ENCODE measurements at regions not wholly inside any gene's neighbourhood (a gene's known extent, or its start where the extent isn't known, plus 50 kb on each side); places are given as distances from the start of the nearest gene placed in this dataset.
"Not testable (repeated sequence)": the region's sequence is repeated elsewhere in the genome, so short reads cannot be mapped to it uniquely, and the experiment has no call there.

- DNase-seq, result no peak
These were observed 503.0 kb downstream of the PDHA2 start for GRCh38 chr4:96342790-96343455.

GRCh38 chr4:96343836-96344235 lies 503.9 kb downstream of the PDHA2 start:
- no peak for DNase-seq

- peak; percentile 74 for DNase-seq
These were observed 507.7 kb downstream of the PDHA2 start for GRCh38 chr4:96347582-96347981.

- DNase-seq, result peak; percentile 80
These were observed 512.2 kb downstream of the PDHA2 start for GRCh38 chr4:96352051-96352517.

GRCh38 chr4:96354036-96354712 lies 514.3 kb downstream of the PDHA2 start:
- peak; percentile 64 for DNase-seq

GRCh38 chr4:96355414-96355813 lies 515.5 kb downstream of the PDHA2 start:
- no peak for DNase-seq

GRCh38 chr4:96356591-96357370 lies 516.9 kb downstream of the PDHA2 start:
- DNase-seq, result no peak

- no peak for DNase-seq
These were observed 526.7 kb downstream of the PDHA2 start for GRCh38 chr4:96366632-96367031.

GRCh38 chr4:96375367-96375766 lies 535.5 kb downstream of the PDHA2 start:
- DNase-seq, result no peak

- no peak for DNase-seq
These were observed 539.6 kb downstream of the PDHA2 start for GRCh38 chr4:96379524-96379923.

GRCh38 chr4:96380106-96380505 lies 540.2 kb downstream of the PDHA2 start:
- DNase-seq, result no peak

GRCh38 chr4:96383349-96383748 lies 543.5 kb downstream of the PDHA2 start:
- no peak for DNase-seq

- no peak for DNase-seq
These were observed 549.9 kb downstream of the PDHA2 start for GRCh38 chr4:96389770-96390169.

- no peak for DNase-seq
These were observed 550.5 kb downstream of the PDHA2 start for GRCh38 chr4:96390404-96390803.

- no peak for DNase-seq
These were observed 555.9 kb downstream of the PDHA2 start for GRCh38 chr4:96395747-96396146.

GRCh38 chr4:96406742-96407141 lies 566.8 kb downstream of the PDHA2 start:
- DNase-seq, result no peak

GRCh38 chr4:96407225-96407624 lies 567.3 kb downstream of the PDHA2 start:
- no peak for DNase-seq

GRCh38 chr4:96407738-96408463 lies 568.0 kb downstream of the PDHA2 start:
- no peak for DNase-seq

- DNase-seq, result not testable (repeated sequence)
These were observed 575.0 kb downstream of the PDHA2 start for GRCh38 chr4:96414853-96415252.

GRCh38 chr4:96429657-96430056 lies 589.8 kb downstream of the PDHA2 start:
- DNase-seq, result no peak

GRCh38 chr4:96431094-96431493 lies 591.2 kb downstream of the PDHA2 start:
- DNase-seq, result no peak

GRCh38 chr4:96448315-96448872 lies 608.5 kb downstream of the PDHA2 start:
- DNase-seq, result peak; percentile 25

All from OCI-M1 (cell line).